ENCODE measurements at regions not wholly inside any gene's neighbourhood (a gene's known extent, or its start where the extent isn't known, plus 50 kb on each side); places are given as distances from the start of the nearest gene placed in this dataset.

GRCh38 chrX:110448459-110448858 is 89.8 kb downstream of the RTL9 start:
- TF ChIP-seq, protein P1, sequence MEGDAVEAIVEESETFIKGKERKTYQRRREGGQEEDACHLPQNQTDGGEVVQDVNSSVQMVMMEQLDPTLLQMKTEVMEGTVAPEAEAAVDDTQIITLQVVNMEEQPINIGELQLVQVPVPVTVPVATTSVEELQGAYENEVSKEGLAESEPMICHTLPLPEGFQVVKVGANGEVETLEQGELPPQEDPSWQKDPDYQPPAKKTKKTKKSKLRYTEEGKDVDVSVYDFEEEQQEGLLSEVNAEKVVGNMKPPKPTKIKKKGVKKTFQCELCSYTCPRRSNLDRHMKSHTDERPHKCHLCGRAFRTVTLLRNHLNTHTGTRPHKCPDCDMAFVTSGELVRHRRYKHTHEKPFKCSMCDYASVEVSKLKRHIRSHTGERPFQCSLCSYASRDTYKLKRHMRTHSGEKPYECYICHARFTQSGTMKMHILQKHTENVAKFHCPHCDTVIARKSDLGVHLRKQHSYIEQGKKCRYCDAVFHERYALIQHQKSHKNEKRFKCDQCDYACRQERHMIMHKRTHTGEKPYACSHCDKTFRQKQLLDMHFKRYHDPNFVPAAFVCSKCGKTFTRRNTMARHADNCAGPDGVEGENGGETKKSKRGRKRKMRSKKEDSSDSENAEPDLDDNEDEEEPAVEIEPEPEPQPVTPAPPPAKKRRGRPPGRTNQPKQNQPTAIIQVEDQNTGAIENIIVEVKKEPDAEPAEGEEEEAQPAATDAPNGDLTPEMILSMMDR (IDR thresholded peaks at IDR 0.05; ENCODE audit: poor library complexity, severe bottlenecking): no peak
- TF ChIP-seq POLR2AphosphoS5 (IDR thresholded peaks at IDR 0.05) (no peak), EZH2 (IDR thresholded peaks at IDR 0.05; ENCODE audit: borderline replicate concordance, insufficient read depth, low read length, poor library complexity, severe bottlenecking) (no peak), EP300 (conservative IDR thresholded peaks at IDR 0.05; ENCODE audit: poor library complexity, severe bottlenecking) (no peak), SMC3 (conservative IDR thresholded peaks at IDR 0.05; ENCODE audit: poor library complexity) (no peak), TAF1 (IDR thresholded peaks at IDR 0.05; ENCODE audit: low read depth) (no peak), RAD21 (conservative IDR thresholded peaks at IDR 0.05) (no peak)

Data from neural cell (in vitro differentiated cells).